Aorta (tissue), 5 donors: ENCODE measurements at regions not wholly inside any gene's neighbourhood (a gene's known extent, or its start where the extent isn't known, plus 50 kb on each side); places are given as distances from the start of the nearest gene placed in this dataset.

ENCODE experiments used
- ATAC-seq: fragments of 200-7000 bp; cut with Tn5 transposase; one replicate; pipeline ENCODE4 v1.9.1; 2022; ENCODE audit warnings: moderate library complexity; ENCODE audit not compliant: low FRiP score
- DNase-seq, 2 donors: peaks; one replicate each; pipeline ENCODE4 v3.0.0-alpha.2; 2020
- H3K27ac ChIP-seq, 2 donors: one replicate each; pipeline ENCODE4 v1.5.1; 2013; ENCODE audit warnings: low read length in 2 of 2, mild to moderate bottlenecking in 2 of 2, moderate library complexity in 2 of 2, control low read depth in 1 of 2, inconsistent platforms in 1 of 2, low read depth in 1 of 2
- H3K27me3 ChIP-seq, 2 donors: one replicate each; pipeline ENCODE4 v1.6.1; 2013; ENCODE audit warnings: control low read depth in 1 of 2, low read length in 1 of 2, mild to moderate bottlenecking in 1 of 2, moderate library complexity in 1 of 2; ENCODE audit not compliant: insufficient read depth in 2 of 2, control insufficient read depth in 1 of 2
- H3K36me3 ChIP-seq, 2 donors: one replicate each; pipeline ENCODE4 v1.6.1; 2013; ENCODE audit warnings: control low read depth in 1 of 2, low read length in 1 of 2, mild to moderate bottlenecking in 1 of 2; ENCODE audit not compliant: insufficient read depth in 2 of 2, control insufficient read depth in 1 of 2
- H3K4me1 ChIP-seq, 2 donors: one replicate each; pipeline ENCODE4 v1.6.1; 2013; ENCODE audit warnings: low read length in 2 of 2, control low read depth in 1 of 2, mild to moderate bottlenecking in 1 of 2, moderate library complexity in 1 of 2; ENCODE audit not compliant: insufficient read depth in 2 of 2, control insufficient read depth in 1 of 2
- H3K4me3 ChIP-seq, 2 donors: one replicate each; pipeline ENCODE4 v1.5.1; 2013; ENCODE audit warnings: low read length in 2 of 2, control low read depth in 1 of 2, mild to moderate bottlenecking in 1 of 2
- H3K9me3 ChIP-seq: one replicate; pipeline ENCODE4 v1.6.1; 2013; ENCODE audit warnings: mild to moderate bottlenecking, low read length; ENCODE audit not compliant: control insufficient read depth
- WGBS, 2 donors: extraction: QIAGEN DNeasy Blood & Tissue Kit; methylation state at CpG; one replicate each; pipeline ENCODE4 v1.1.7; 2013; 5-methylcytosine and 5-hydroxymethylcytosine counted together
- intact Hi-C, 2 donors: fragments of 100-400 bp; cut with DNase I; formaldehyde crosslinking; loops; one replicate each; pipeline versions ENCODE4 v1.14.2 to v1.15.0; 2022
- donor health status: healthy with polysubstance abuse.
- donor health status: Bipolar disorder and iron deficiency.
- donor health status: DM: no; HTN: no; CAD: no.
- donor health status: DM: no; HTN: no; CAD: no.
- donor health status: DM: yes; HTN: yes; CAD: no.

DNA sequence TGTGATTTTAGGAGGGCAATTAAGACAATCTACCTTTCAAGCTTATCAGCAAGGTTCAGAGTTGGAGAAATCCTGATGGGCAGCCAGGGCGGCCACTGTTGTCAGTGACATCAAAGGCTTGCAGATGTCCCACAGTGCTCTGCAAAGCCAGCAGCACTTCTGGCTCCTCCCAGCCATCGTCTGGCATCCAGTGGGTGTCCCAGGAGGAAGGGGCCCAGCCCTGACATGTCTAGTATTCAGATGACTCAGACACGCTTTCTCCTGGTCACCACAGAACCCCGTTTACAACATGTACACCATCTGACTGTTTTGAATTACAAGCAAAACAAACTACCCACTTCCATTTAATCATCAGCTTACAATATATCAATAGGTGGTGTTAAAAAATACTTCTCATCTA lies 61.4 kb downstream of the CYRIA start:
- 88 to 89% methylated on average over 4 of the region's 4 CpGs for WGBS, 2 donors
- intact Hi-C loops, result loop anchor here in 1 of 2 donors (10.0 kb wide), 1 partner anchor 669 kb away; no protein-coding TSS in a partner anchor
- Histone ChIP-seq H3K27me3 (no peaks in the 10 kb centered on the region), H3K4me1 (no peaks in the 10 kb centered on the region), H3K4me3 (no peak overlapping the region), H3K36me3 (no peaks in the 10 kb centered on the region), H3K27ac (no peak overlapping the region), H3K9me3 (no peaks in the 10 kb centered on the region)
- DNase-seq, result no peak
- ATAC-seq, result no peak

DNA sequence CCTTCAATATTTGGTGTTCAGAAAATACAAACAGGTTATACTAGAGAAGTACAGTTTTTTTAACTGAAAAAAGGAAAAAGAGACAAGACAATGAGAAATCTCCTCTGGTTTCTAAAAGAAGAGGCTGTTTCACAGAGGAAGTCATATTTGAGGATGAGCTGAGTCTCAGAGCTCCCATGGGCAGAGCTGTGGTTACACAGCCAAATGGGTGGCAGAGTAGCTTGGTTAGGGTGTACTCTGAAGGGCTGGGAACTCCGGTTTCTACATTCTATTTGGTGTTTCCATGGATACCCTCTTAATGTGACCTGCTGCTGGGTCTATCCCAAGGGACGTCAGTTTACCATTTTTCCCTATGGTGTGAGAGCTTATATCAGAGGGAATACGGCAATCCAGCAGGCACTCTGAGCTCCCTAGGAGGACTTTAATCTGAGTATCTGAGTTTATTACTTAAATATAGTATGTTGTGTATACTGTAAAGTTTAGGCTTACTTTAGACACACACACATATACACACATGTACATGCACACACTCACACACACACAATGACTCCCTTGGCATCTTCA lies 74.2 kb downstream of the CYRIA start:
- no peak for DNase-seq
- Histone ChIP-seq H3K4me1 (no peaks in the 10 kb centered on the region), H3K27me3 (no peaks in the 10 kb centered on the region), H3K9me3 (no peaks in the 10 kb centered on the region), H3K4me3 (no peak overlapping the region), H3K27ac (no peak overlapping the region), H3K36me3 (no peaks in the 10 kb centered on the region)
- 68 to 69% methylated on average over 3 of the region's 3 CpGs for WGBS, 2 donors
- ATAC-seq, result no peak
- intact Hi-C loops, result no loop called here

DNA sequence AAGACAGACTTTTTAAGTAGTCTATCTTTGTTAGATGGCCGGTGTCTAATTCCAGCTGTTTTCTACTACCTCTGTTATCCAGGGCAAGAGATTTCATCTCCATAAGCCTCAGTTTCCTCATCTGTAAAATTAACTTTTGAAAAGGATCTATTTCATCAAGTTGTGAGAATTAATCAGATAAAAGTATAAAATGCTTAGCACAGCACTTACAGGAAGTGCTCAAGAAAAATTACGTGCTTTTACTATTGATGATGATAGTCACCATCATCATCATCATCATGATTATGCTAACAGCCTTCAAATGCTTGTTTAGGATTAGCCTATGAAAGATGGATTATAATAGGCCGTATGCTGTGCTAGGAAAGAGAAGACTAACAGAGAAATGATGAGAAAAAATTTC lies 76.2 kb downstream of the CYRIA start:
- 61 to 76% methylated on average over 3 of the region's 3 CpGs for WGBS, 2 donors

DNA sequence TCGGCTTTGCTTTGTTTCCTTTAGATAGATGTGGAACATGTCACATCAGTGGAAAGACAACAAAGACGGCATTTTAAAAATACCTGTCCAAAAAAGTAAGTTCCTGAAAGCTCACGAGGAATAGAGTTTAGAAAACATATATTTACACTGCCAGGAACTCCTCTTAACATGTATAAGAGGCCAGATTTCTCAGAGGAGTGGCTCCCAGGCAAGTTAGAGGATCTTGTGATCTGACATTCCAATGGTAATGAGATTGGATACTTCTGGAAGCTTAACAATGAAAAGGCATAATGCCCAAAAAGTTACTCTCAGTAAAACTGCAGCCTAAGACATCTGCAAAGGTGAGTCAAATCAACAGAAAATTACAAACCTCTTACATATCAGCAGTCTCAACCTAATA lies 77.1 kb downstream of the CYRIA start:
- no peak overlapping the region for H3K27ac ChIP-seq
- H3K36me3 ChIP-seq, result peaks cover 0 to 2% of the 10 kb centered on the region in 2 donors
- no peaks in the 10 kb centered on the region for H3K4me1 ChIP-seq
- H3K27me3 ChIP-seq, result no peaks in the 10 kb centered on the region
- intact Hi-C loops, result no loop called here
- H3K4me3 ChIP-seq, result no peak overlapping the region
- H3K9me3 ChIP-seq, result no peaks in the 10 kb centered on the region
- ATAC-seq, result no peak
- WGBS, 2 donors, result 71 to 75% methylated on average over 3 of the region's 3 CpGs
- no peak for DNase-seq

More for the DNA sequence above, 76.2 kb downstream of the CYRIA start:
- Histone ChIP-seq H3K27ac (no peak overlapping the region), H3K4me1 (no peaks in the 10 kb centered on the region), H3K36me3 (no peaks in the 10 kb centered on the region), H3K9me3 (no peaks in the 10 kb centered on the region), H3K27me3 (no peaks in the 10 kb centered on the region), H3K4me3 (no peak overlapping the region)
- DNase-seq (no peak), ATAC-seq (no peak)
- intact Hi-C loops, result no loop called here

DNA sequence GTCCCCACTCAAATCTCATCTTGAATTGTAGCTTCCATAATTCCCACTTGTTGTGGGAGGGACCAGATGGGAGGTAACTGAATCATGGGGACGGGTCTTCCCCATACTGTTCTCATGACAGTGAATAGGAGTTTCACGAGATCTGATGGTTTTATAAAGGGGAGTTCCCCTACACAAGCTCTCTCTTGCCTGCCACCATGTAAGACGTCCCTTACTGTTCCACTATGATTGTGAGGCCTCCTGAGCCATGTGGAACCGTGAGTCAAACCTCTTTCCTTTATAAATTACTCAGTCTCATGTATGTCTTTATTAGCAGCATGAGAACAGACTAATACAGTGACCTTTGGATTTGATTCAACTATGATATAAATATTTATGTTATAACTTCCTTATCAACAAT lies 78.0 kb downstream of the CYRIA start:
- no peak overlapping the region for H3K4me3 ChIP-seq

DNA sequence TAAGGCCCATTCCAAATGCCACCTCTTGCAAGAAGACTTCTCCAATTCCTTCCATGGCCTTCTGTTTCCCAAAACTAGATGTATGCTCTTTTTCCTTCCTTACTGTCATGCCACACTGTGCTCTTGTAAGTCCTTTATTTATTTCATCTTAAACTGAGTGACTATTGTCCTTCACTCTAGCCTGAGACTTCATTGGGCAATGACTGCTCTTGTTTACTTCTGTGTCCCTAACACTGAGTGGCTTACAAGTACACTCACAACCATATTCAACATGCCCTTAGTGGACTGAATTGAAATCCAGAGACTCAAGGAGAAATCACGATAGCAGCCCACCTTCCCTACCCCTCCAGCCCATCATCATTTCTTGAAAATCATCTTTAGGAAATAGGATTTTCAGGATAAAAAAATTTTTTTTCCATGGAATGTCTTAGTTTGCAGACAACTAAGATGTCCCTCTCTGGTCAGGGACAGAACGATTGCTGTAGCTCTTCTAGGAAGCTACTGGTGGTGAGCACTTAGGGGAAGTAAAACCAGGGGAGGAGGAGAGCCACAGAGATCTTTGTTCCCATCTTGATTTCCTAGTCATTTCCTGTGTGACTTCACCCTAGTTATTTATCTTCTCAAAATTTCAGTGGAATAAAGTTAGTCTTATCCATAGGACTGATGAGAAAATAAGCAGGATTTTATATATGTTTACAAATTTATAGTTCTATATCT lies 80.7 kb downstream of the CYRIA start:
- WGBS, 2 donors, result 80 to 90% methylated on average over 2 of the region's 2 CpGs
- intact Hi-C loops, result no loop called here
- Histone ChIP-seq H3K4me1 (no peaks in the 10 kb centered on the region), H3K36me3 (peaks cover 0 to 2% of the 10 kb centered on the region in 2 donors), H3K4me3 (no peak overlapping the region), H3K9me3 (no peaks in the 10 kb centered on the region), H3K27ac (no peak overlapping the region), H3K27me3 (no peaks in the 10 kb centered on the region)
- DNase-seq, result no peak
- ATAC-seq, result no peak

More for the DNA sequence above, 78.0 kb downstream of the CYRIA start:
- no peak overlapping the region for H3K27ac ChIP-seq
- intact Hi-C loops, result no loop called here
- no peak for ATAC-seq
- 68 to 70% methylated on average over 4 of the region's 4 CpGs for WGBS, 2 donors
- no peaks in the 10 kb centered on the region for H3K27me3 ChIP-seq
- peaks cover 0 to 2% of the 10 kb centered on the region in 2 donors for H3K36me3 ChIP-seq
- no peak for DNase-seq
- no peaks in the 10 kb centered on the region for H3K4me1 ChIP-seq
- H3K9me3 ChIP-seq, result no peaks in the 10 kb centered on the region

DNA sequence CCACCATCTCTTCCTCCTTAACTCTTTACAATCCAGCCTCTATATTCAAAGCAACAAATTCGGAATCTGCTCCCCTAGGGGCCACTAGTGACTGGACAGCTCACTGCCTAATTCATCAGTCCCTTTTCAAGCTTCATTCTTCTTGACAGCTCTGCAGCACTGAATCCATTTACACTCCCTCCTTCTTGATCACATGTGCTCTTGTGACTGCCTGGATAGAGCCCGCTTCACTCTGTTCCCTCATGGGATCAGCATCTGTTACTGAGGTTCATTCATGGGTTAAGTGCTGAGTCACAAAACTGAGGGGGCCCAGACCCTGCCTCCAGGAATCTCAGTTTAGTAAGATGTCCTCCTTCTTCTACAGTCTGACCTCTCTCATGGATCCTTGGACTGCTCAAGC lies 81.5 kb downstream of the CYRIA start:
- Histone ChIP-seq H3K4me1 (no peaks in the 10 kb centered on the region), H3K27ac (no peak overlapping the region), H3K4me3 (no peak overlapping the region), H3K9me3 (no peaks in the 10 kb centered on the region), H3K36me3 (peaks cover 0 to 2% of the 10 kb centered on the region in 2 donors), H3K27me3 (no peaks in the 10 kb centered on the region)
- no peak for ATAC-seq
- intact Hi-C loops, result no loop called here
- DNase-seq, result no peak
- 58 to 63% methylated on average over 2 of the region's 2 CpGs for WGBS, 2 donors

DNA sequence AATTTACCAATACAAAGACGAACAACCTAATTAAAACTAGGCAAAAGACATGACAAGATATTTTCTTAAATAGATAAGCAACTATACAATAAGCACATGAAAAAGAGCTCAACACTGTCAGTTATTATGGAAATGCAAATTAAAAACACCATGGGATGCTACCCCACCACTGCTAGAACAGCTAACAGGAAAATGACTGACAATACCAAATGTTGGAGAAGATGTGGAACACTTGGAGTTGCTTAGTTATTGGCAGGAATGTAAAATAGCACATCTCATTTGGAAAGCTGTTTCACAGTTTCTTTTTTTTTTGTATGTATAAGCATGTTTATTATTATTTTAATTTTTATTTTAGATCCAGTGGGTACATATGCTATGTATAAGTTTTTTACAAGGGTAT lies 84.4 kb downstream of the CYRIA start:
- Histone ChIP-seq H3K27me3 (no peaks in the 10 kb centered on the region), H3K9me3 (no peaks in the 10 kb centered on the region), H3K4me3 (no peak overlapping the region), H3K4me1 (no peaks in the 10 kb centered on the region), H3K27ac (no peak overlapping the region), H3K36me3 (peaks cover 0 to 2% of the 10 kb centered on the region in 2 donors)
- ATAC-seq, result no peak
- intact Hi-C loops, result no loop called here
- 92 to 97% methylated on average over 1 of the region's 1 CpG for WGBS, 2 donors
- no peak for DNase-seq

DNA sequence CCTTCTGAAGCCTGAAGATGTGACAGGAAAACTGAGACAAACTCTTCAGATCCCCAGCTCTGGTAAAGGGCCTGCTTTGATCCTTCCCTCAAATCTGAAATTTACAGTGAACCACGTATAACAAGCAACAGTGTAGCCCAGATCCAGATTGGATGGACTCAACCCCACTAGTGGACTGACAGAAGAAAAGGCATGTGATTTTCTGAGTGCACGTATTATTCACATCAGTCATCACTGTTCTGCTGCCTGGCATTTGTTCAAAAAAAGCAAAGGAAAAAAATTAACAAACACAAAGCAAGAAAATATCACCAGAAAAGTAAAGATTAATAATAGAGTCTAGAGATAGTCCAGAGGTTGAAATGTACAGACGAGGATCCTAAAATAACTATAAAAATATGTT lies 87.6 kb downstream of the CYRIA start:
- Histone ChIP-seq H3K36me3 (no peaks in the 10 kb centered on the region), H3K27me3 (no peaks in the 10 kb centered on the region), H3K9me3 (peaks cover 1% of the 10 kb centered on the region), H3K4me1 (no peaks in the 10 kb centered on the region), H3K27ac (no peak overlapping the region), H3K4me3 (no peak overlapping the region)
- 29 to 39% methylated on average over 3 of the region's 3 CpGs for WGBS, 2 donors
- ATAC-seq (no peak), DNase-seq (no peak)
- intact Hi-C loops, result no loop called here
